GM18517 (cell line): ENCODE measurements at regions not wholly inside any gene's neighbourhood (a gene's known extent, or its start where the extent isn't known, plus 50 kb on each side); places are given as distances from the start of the nearest gene placed in this dataset.
A peak's percentile ranks its signal among the peaks of the same experiment; 100 is the strongest.
"Not testable (repeated sequence)": the region's sequence is repeated elsewhere in the genome, so short reads cannot be mapped to it uniquely, and the experiment has no call there.

Source experiments
- ATAC-seq: cut with Tn5 transposase; IDR thresholded peaks from one replicate; pipeline ENCODE4 v1.9.1; 2021; ENCODE audit warnings: mild to moderate bottlenecking, moderate library complexity; ENCODE audit not compliant: unreplicated experiment

GRCh38 chr2:22903616-22904015 lies 481.4 kb upstream of the KLHL29 start:
- ATAC-seq: no peak

- ATAC-seq: peak; percentile 45
Measured at GRCh38 chr2:22904126-22904684, 480.8 kb upstream of the KLHL29 start.

- ATAC-seq: no peak
Measured at GRCh38 chr2:22907330-22907729, 477.6 kb upstream of the KLHL29 start.

- ATAC-seq: no peak
Measured at GRCh38 chr2:22912398-22912797, 472.6 kb upstream of the KLHL29 start.

GRCh38 chr2:22929998-22930397 lies 455.0 kb upstream of the KLHL29 start:
- no peak for ATAC-seq

GRCh38 chr2:22930781-22931180 lies 454.2 kb upstream of the KLHL29 start:
- ATAC-seq: no peak

- no peak for ATAC-seq
Measured at GRCh38 chr2:22932288-22932687, 452.7 kb upstream of the KLHL29 start.

- ATAC-seq: no peak
Measured at GRCh38 chr2:22934747-22935146, 450.2 kb upstream of the KLHL29 start.

GRCh38 chr2:22942441-22942840 lies 442.5 kb upstream of the KLHL29 start:
- no peak for ATAC-seq

- ATAC-seq: no peak
Measured at GRCh38 chr2:22944143-22944542, 440.8 kb upstream of the KLHL29 start.

- no peak for ATAC-seq
Measured at GRCh38 chr2:22946553-22946952, 438.4 kb upstream of the KLHL29 start.

GRCh38 chr2:22947741-22948140 lies 437.2 kb upstream of the KLHL29 start:
- no peak for ATAC-seq

- no peak for ATAC-seq
Measured at GRCh38 chr2:22950431-22950830, 434.5 kb upstream of the KLHL29 start.

- no peak for ATAC-seq
Measured at GRCh38 chr2:22952656-22953225, 432.2 kb upstream of the KLHL29 start.

GRCh38 chr2:22957446-22957845 lies 427.5 kb upstream of the KLHL29 start:
- no peak for ATAC-seq

GRCh38 chr2:22958308-22958707 lies 426.7 kb upstream of the KLHL29 start:
- ATAC-seq: no peak

GRCh38 chr2:22967756-22968155 lies 417.2 kb upstream of the KLHL29 start:
- no peak for ATAC-seq

- no peak for ATAC-seq
Measured at GRCh38 chr2:22970284-22970975, 414.5 kb upstream of the KLHL29 start.

GRCh38 chr2:22970991-22971390 lies 414.0 kb upstream of the KLHL29 start:
- no peak for ATAC-seq

GRCh38 chr2:22981785-22982184 lies 403.2 kb upstream of the KLHL29 start:
- no peak for ATAC-seq

GRCh38 chr2:22984152-22984551 lies 400.8 kb upstream of the KLHL29 start:
- not testable (repeated sequence) for ATAC-seq

GRCh38 chr2:22990246-22990645 lies 394.7 kb upstream of the KLHL29 start:
- no peak for ATAC-seq

GRCh38 chr2:22991844-22992243 lies 393.1 kb upstream of the KLHL29 start:
- ATAC-seq: no peak
